ENCODE measurements at regions not wholly inside any gene's neighbourhood (a gene's known extent, or its start where the extent isn't known, plus 50 kb on each side); places are given as distances from the start of the nearest gene placed in this dataset.

GRCh38 chr11:116507849-116508695 lies 264.7 kb downstream of the BUD13 start:
- no peak overlapping the region for H3K27ac Mint-ChIP-seq
- H3K36me3 Mint-ChIP-seq = no peaks in the 10 kb centered on the region
- H3K4me1 Mint-ChIP-seq = peaks cover 17% of the 10 kb centered on the region
- peaks cover 60% of the 10 kb centered on the region for H3K27me3 Mint-ChIP-seq (ENCODE audit: low read depth)
- no peak overlapping the region for H3K4me3 Mint-ChIP-seq
- TF ChIP-seq CTCF (IDR thresholded peaks at IDR 0.05; ENCODE audit: unreplicated experiment) = no peak
- peak in 1 of 2 experiments; percentile 31 for DNase-seq (ENCODE audit: low spot score in 2 of 2, unreplicated experiment in 2 of 2)
- H3K9me3 Mint-ChIP-seq = no peaks in the 10 kb centered on the region

GRCh38 chr11:116507016-116507415 lies 265.8 kb downstream of the BUD13 start:
- DNase-seq (ENCODE audit: low spot score in 2 of 2, unreplicated experiment in 2 of 2) = peak in 1 of 2 experiments; percentile 17
- H3K4me3 Mint-ChIP-seq = no peak overlapping the region
- H3K4me1 Mint-ChIP-seq = peaks cover 17% of the 10 kb centered on the region
- peaks cover 70% of the 10 kb centered on the region for H3K27me3 Mint-ChIP-seq (ENCODE audit: low read depth)
- no peak for TF ChIP-seq CTCF (IDR thresholded peaks at IDR 0.05; ENCODE audit: unreplicated experiment)
- H3K9me3 Mint-ChIP-seq = no peaks in the 10 kb centered on the region
- no peak overlapping the region for H3K27ac Mint-ChIP-seq
- H3K36me3 Mint-ChIP-seq = no peaks in the 10 kb centered on the region

- no peak overlapping the region for H3K27ac Mint-ChIP-seq
- DNase-seq (ENCODE audit: low spot score in 2 of 2, unreplicated experiment in 2 of 2) = peak in 1 of 2 experiments; percentile 16
- H3K27me3 Mint-ChIP-seq (ENCODE audit: low read depth) = peaks cover 76% of the 10 kb centered on the region
Measured at GRCh38 chr11:116506263-116506825, 266.4 kb downstream of the BUD13 start.

GRCh38 chr11:116505298-116506262 lies 267.2 kb downstream of the BUD13 start:
- no peak overlapping the region for H3K27ac Mint-ChIP-seq
- peaks cover 80% of the 10 kb centered on the region for H3K27me3 Mint-ChIP-seq (ENCODE audit: low read depth)
- H3K36me3 Mint-ChIP-seq = no peaks in the 10 kb centered on the region
- H3K4me3 Mint-ChIP-seq = no peak overlapping the region
- TF ChIP-seq CTCF (IDR thresholded peaks at IDR 0.05; ENCODE audit: unreplicated experiment) = no peak
- peak in 1 of 2 experiments; percentile 35 for DNase-seq (ENCODE audit: low spot score in 2 of 2, unreplicated experiment in 2 of 2)
- H3K4me1 Mint-ChIP-seq = peaks cover 22% of the 10 kb centered on the region
- H3K9me3 Mint-ChIP-seq = no peaks in the 10 kb centered on the region

More at GRCh38 chr11:116506263-116506825, 266.4 kb downstream of the BUD13 start:
- H3K4me1 Mint-ChIP-seq = peaks cover 17% of the 10 kb centered on the region
- no peak for TF ChIP-seq CTCF (IDR thresholded peaks at IDR 0.05; ENCODE audit: unreplicated experiment)
- no peak overlapping the region for H3K4me3 Mint-ChIP-seq
- no peaks in the 10 kb centered on the region for H3K9me3 Mint-ChIP-seq
- no peaks in the 10 kb centered on the region for H3K36me3 Mint-ChIP-seq

GRCh38 chr11:116504541-116505297 lies 268.1 kb downstream of the BUD13 start:
- Mint-ChIP-seq H3K36me3 (no peaks in the 10 kb centered on the region), H3K27me3 (ENCODE audit: low read depth) (peaks cover 78% of the 10 kb centered on the region), H3K4me1 (peaks cover 27% of the 10 kb centered on the region), H3K9me3 (no peaks in the 10 kb centered on the region), H3K27ac (no peak overlapping the region), H3K4me3 (no peak overlapping the region)
- peak in 1 of 2 experiments; percentile 31 for DNase-seq (ENCODE audit: low spot score in 2 of 2, unreplicated experiment in 2 of 2)
- TF ChIP-seq CTCF (IDR thresholded peaks at IDR 0.05; ENCODE audit: unreplicated experiment) = no peak

Measured in mesothelial cell of epicardium (in vitro differentiated cells).